HG02973 (cell line): ENCODE measurements at regions not wholly inside any gene's neighbourhood (a gene's known extent, or its start where the extent isn't known, plus 50 kb on each side); places are given as distances from the start of the nearest gene placed in this dataset.

Experiments used
- ATAC-seq: cut with Tn5 transposase; IDR thresholded peaks from one replicate; pipeline ENCODE4 v1.9.1; 2021; ENCODE audit warnings: moderate library complexity; ENCODE audit not compliant: unreplicated experiment

- ATAC-seq: no peak
These were observed 52.4 kb upstream of the UPP2 start for GRCh38 chr2:158049129-158049855.

GRCh38 chr2:158048327-158048726 lies 53.3 kb upstream of the UPP2 start:
- no peak for ATAC-seq

DNA sequence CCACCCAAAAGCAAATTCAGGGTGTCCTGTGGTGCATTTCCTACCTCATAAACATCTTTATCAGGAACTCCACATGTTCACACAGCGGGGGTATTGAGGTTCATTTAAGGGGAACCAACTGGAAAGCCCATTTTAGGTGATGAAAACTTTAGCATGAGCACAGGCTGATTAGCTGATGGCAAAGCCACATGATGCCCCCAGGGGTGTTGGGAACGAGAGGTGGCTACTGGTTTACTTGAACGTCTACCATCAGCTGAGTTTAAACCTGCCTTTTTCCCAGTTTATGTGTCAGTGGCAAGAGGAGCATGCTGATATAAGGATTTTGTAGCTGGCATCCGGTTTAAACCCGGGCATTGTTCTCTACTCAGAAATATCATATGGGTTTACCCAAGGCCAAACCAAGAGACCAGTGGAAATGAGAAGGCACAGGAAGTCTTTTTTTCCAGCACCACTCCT lies 54.5 kb upstream of the UPP2 start:
- ATAC-seq: no peak

- no peak for ATAC-seq
These were observed 55.4 kb upstream of the UPP2 start for GRCh38 chr2:158046121-158046880.

DNA sequence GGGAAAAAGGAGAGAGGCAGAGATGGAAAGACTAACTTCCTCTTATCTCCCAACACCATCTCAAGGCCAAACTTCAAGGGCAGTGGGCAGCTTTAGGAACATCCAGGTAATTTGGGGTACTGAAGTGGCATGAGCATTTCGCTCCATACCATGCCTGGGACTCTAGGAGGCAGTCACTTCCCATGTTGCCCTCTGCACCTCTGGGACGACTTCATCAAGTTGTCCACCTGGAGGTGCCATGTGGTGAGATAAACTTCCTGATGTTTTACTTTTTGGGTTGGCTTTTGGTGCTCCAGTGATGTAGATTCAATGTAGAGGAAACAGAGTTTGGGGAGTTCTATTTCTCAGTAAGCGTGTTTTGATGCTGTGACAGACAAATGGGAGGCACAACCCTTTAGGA lies 56.3 kb upstream of the UPP2 start:
- no peak for ATAC-seq

GRCh38 chr2:158043181-158043948 lies 58.3 kb upstream of the UPP2 start:
- no peak for ATAC-seq

DNA sequence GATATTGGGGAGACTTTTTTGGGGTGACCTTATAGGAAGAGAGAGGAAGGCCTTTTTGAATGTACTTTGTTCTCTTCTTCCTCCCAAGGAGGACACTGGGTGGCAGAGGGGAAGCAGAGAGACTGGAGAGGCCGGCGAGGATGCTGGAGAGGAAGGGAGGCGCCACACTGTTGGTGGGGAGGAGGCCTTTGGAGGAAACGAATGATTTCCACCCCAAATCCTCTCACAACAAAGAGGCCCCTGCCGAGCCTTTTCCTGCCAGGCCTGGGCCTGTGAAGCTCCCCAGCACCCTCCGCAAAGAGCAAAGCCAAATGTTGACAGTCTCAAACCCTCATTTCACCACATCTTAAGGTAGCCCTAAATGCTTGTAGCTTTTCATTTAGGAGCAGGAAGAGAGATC lies 59.0 kb upstream of the UPP2 start:
- ATAC-seq: no peak

GRCh38 chr2:158042245-158042644 lies 59.4 kb upstream of the UPP2 start:
- ATAC-seq: no peak

DNA sequence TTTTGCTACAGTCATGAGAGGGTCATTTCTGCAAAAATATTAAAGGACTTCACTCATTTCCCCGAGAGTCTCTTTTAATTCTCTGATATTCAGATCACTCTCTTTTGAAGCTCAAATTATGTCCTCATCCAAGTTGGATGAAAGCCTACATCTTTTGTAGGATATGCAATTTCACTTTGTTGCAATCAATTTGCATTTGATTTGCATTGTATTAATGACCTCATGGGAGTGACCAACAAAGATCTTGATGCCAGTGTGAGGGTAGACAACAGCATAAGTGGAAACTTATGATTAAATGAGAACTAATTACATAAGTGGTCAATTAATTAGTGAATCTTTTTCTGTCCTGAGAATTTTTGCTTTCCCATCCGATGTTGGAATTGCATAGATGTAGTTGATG lies 60.3 kb upstream of the UPP2 start:
- ATAC-seq: no peak

GRCh38 chr2:158038901-158039300 lies 62.8 kb upstream of the UPP2 start:
- no peak for ATAC-seq

DNA sequence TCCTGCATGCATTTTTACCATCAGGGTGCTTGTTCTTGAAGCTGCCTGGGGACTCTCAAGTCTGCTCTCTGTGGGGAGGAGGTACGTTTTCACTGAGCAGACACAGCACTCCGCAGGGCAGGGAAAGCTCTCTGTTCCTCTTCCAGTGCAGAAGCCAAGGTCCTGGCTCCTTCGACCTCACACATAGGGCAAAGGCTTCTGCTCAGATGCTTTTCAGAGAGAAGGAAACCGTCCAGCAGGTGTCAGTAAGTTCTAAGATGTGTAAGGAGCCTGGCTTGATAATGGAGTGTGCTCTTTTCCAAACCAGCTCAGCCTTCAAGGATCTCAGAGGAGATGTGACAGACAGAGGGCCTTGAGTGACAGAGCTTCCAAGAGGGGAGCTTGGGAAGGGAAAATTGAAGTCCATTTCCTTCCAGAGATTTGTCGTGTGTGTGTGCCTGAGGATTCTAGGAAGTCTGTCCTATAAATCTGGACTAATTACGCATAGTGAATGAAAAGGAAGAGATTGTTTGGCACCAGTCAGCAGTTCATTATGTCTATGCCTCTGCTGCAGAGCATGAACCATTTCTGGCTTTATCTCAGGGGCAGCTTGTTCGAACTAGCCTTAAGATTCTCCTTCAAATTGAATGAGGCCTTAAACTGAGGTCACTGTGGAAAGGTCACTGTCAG lies 67.3 kb upstream of the UPP2 start:
- ATAC-seq: peak; percentile 65

DNA sequence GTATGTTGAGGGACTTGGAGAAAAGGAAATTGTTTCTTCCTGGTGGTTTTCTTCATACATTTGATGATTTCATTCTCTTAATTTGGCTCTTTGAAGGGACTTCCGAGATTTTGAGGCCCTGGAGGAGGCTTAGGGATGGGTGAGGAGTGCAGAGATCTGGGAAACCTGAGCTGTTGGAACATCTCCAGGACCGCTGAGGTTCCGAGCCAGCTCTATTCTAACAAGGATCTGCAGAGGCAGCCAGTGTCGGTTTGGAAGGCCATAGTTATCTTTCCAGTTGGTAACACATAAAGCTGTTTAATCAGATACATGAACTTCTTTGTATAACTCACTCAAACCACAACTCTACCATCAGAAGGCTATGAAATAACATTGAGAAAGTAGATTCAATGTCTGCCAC lies 70.3 kb upstream of the UPP2 start:
- no peak for ATAC-seq

DNA sequence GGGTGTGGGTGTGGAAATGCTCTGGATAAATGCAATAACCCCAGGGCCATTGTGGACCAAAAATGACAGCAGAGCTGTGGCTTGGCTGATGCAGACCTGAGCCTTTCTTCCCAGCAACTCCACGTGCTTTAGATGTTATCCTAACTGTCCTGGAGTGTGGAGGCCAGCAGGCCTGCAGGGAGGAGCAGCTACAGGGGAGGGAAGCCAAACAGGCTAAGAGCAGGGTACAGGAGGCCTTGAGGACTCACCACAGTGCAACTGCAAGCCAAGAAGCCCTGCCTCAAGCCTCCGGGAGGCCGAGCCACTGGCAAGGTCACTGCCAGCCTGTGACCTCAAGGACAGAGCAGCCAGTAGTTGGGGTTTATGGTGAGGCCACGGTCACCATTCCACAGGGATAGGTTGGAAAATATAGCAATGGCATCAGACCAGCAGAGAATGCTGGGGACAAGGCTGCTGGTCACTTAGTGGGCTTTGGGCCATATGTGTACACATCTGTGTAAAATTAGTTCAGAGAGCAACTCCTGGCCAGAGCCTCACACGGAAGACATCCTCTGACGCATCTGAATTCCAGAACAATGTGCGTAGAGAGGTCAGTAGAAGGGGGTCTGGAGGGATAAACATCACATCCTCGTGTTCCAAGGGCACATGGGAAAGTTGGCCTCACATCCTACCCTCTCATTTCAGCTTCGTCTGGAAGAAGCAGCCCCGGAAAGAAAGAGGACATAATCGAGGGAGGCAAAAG lies 76.2 kb upstream of the UPP2 start:
- ATAC-seq: no peak

- ATAC-seq: peak; percentile 77
These were observed 77.3 kb upstream of the UPP2 start for GRCh38 chr2:158024288-158024898.

- ATAC-seq: no peak
These were observed 78.8 kb upstream of the UPP2 start for GRCh38 chr2:158022888-158023287.

DNA sequence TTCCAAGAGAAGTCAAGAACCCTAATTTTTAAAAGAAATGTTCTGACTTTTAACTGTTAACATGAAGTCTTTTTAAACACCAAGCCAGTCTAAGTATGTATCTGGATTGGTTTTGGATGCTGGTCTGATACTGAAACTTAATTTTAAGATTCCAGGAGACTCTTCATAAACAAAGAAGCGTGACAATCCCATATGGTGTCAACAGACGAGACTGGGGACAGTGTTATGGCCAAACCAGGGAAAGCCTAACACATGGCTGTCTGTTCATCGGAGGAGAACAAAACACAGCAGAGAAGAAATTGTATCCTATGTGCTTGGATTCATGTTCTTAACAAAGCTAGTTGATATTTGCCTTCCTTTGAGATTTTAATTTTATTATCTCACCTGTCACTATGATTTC lies 80.5 kb upstream of the UPP2 start:
- no peak for ATAC-seq

DNA sequence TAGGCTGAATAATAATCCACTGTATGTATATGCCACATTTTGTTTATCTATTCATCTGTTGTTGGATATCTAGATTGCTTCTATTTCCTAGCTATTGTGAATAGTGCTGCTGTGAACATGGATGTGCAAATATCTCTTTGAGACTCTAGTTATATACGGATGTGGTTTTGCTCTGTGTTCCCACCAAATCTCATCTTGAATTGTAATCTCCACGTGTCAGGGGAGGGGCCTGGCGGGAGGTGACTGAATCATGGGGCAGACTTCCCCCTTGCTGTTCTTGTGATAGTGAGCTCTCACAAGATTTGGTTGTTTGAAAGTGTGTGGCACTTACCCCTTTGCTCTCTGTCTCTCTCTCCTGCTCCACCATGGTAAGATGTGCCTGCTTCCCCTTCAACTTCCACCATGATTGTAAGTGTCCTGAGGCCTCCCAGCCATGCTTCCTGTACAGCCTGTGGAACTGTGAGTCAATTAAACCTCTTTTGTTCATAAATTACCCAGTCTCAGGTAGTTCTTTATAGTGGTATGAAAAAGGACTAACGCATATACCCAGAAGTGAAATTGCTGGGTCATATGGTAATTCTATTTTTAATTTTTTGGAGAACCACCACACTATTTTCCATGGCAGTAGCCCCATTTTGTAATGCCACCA lies 86.1 kb upstream of the UPP2 start:
- no peak for ATAC-seq

- no peak for ATAC-seq
These were observed 87.8 kb upstream of the UPP2 start for GRCh38 chr2:158013891-158014290.

- no peak for ATAC-seq
These were observed 90.5 kb upstream of the UPP2 start for GRCh38 chr2:158011055-158011771.
